ENCODE measurements at regions not wholly inside any gene's neighbourhood (a gene's known extent, or its start where the extent isn't known, plus 50 kb on each side); places are given as distances from the start of the nearest gene placed in this dataset.

GRCh38 chr3:191531434-191531972 lies 70.5 kb downstream of the PYDC2 start:
- H3K4me3 ChIP-seq = no peak overlapping the region
- no peaks in the 10 kb centered on the region for H3K36me3 ChIP-seq (ENCODE audit: low read depth, missing control alignments)
- 80 to 81% methylated on average over 5 of the region's 5 CpGs for WGBS, 2 donors
- no peaks in the 10 kb centered on the region for H3K4me1 ChIP-seq
- no peaks in the 10 kb centered on the region for H3K27me3 ChIP-seq
- no peak overlapping the region for H3K27ac ChIP-seq
- TF ChIP-seq CTCF (IDR thresholded peaks at IDR 0.05) = no peak
- TF ChIP-seq POLR2A (IDR thresholded peaks at IDR 0.05) = no peak
- DNase-seq = no peak
- no peaks in the 10 kb centered on the region for H3K9me3 ChIP-seq
- intact Hi-C loops (cut with DNase I; ENCODE audit: low total_unique reads) = no loop called here

GRCh38 chr3:191543018-191543417 lies 82.1 kb downstream of the PYDC2 start:
- intact Hi-C loops (cut with DNase I; ENCODE audit: low total_unique reads) = no loop called here
- H3K27ac ChIP-seq = no peak overlapping the region
- 94 to 100% methylated on average over 1 of the region's 1 CpG for WGBS, 2 donors
- no peaks in the 10 kb centered on the region for H3K36me3 ChIP-seq (ENCODE audit: low read depth, missing control alignments)
- DNase-seq = no peak
- H3K27me3 ChIP-seq = no peaks in the 10 kb centered on the region
- H3K4me3 ChIP-seq = no peak overlapping the region
- H3K4me1 ChIP-seq = no peaks in the 10 kb centered on the region
- no peaks in the 10 kb centered on the region for H3K9me3 ChIP-seq
- TF ChIP-seq POLR2A (IDR thresholded peaks at IDR 0.05) (no peak), CTCF (IDR thresholded peaks at IDR 0.05) (no peak)

- TF ChIP-seq CTCF (IDR thresholded peaks at IDR 0.05) (no peak), POLR2A (IDR thresholded peaks at IDR 0.05) (no peak)
- no peaks in the 10 kb centered on the region for H3K9me3 ChIP-seq
- H3K27ac ChIP-seq = no peak overlapping the region
- no peaks in the 10 kb centered on the region for H3K4me1 ChIP-seq
- 84 to 87% methylated on average over 4 of the region's 4 CpGs for WGBS, 2 donors
- no peak overlapping the region for H3K4me3 ChIP-seq
- no peak for DNase-seq
- intact Hi-C loops (cut with DNase I; ENCODE audit: low total_unique reads) = no loop called here
- H3K27me3 ChIP-seq = no peaks in the 10 kb centered on the region
- H3K36me3 ChIP-seq (ENCODE audit: low read depth, missing control alignments) = no peaks in the 10 kb centered on the region
Measured at GRCh38 chr3:191543897-191544296, 82.9 kb downstream of the PYDC2 start.

DNA sequence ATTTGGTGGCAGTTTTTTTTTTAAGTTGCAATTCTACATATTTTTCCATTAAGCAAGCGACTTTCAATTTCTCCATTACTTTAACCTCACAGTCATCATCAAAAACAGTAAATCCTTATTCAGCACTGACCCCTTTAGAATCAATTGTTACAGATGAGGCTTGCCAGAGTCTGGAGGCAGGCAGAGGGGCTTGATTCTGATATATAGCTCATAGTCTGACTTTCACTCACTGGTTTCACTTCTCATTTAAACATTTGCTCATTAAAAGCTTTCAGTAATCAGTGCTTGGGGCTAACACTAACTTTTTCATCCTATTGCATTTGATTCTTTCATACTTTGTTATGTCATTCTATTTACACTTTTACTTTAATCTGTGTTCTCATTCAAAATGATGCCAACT lies 88.4 kb downstream of the PYDC2 start:
- Histone ChIP-seq H3K9me3 (no peaks in the 10 kb centered on the region), H3K27ac (no peak overlapping the region), H3K36me3 (ENCODE audit: low read depth, missing control alignments) (no peaks in the 10 kb centered on the region), H3K27me3 (no peaks in the 10 kb centered on the region), H3K4me3 (no peak overlapping the region), H3K4me1 (no peaks in the 10 kb centered on the region)
- TF ChIP-seq POLR2A (IDR thresholded peaks at IDR 0.05) (no peak), CTCF (IDR thresholded peaks at IDR 0.05) (no peak)
- intact Hi-C loops (cut with DNase I; ENCODE audit: low total_unique reads) = no loop called here
- 84 to 92% methylated on average over 1 of the region's 1 CpG for WGBS, 2 donors
- no peak for DNase-seq

DNA sequence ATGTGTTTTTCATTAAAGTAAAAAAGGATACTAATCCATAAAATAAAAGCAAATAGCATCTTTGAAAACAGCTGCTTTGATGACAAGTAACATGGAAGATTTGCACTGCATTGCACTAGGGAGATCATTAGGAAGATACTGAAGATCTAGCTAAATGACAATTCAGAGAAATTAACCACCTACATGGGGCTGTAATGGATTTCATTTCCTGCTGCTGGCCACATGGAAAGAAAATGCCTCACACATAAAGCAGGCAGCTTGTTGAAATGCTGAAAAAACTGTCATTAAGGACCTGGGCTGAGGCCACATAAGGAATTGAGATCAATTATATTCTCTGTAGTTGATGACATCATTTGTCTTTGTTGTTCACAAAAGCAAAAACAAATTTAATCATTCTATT lies 94.1 kb downstream of the PYDC2 start:
- no peaks in the 10 kb centered on the region for H3K36me3 ChIP-seq (ENCODE audit: low read depth, missing control alignments)
- no peak for TF ChIP-seq CTCF (IDR thresholded peaks at IDR 0.05)
- no peak for TF ChIP-seq POLR2A (IDR thresholded peaks at IDR 0.05)
- intact Hi-C loops (cut with DNase I; ENCODE audit: low total_unique reads) = no loop called here

More for the DNA sequence above, 94.1 kb downstream of the PYDC2 start:
- Histone ChIP-seq H3K9me3 (no peaks in the 10 kb centered on the region), H3K27ac (no peak overlapping the region), H3K27me3 (no peaks in the 10 kb centered on the region), H3K4me3 (no peak overlapping the region), H3K4me1 (no peaks in the 10 kb centered on the region)
- DNase-seq = no peak
